Daoy (cell line): ENCODE measurements at regions not wholly inside any gene's neighbourhood (a gene's known extent, or its start where the extent isn't known, plus 50 kb on each side); places are given as distances from the start of the nearest gene placed in this dataset.
"Not testable (repeated sequence)": the region's sequence is repeated elsewhere in the genome, so short reads cannot be mapped to it uniquely, and the experiment has no call there.

Source experiments
- DNase-seq: peaks from one replicate; pipeline ENCODE4 v3.0.0-alpha.2; 2015; ENCODE audit warnings: low read depth

DNA sequence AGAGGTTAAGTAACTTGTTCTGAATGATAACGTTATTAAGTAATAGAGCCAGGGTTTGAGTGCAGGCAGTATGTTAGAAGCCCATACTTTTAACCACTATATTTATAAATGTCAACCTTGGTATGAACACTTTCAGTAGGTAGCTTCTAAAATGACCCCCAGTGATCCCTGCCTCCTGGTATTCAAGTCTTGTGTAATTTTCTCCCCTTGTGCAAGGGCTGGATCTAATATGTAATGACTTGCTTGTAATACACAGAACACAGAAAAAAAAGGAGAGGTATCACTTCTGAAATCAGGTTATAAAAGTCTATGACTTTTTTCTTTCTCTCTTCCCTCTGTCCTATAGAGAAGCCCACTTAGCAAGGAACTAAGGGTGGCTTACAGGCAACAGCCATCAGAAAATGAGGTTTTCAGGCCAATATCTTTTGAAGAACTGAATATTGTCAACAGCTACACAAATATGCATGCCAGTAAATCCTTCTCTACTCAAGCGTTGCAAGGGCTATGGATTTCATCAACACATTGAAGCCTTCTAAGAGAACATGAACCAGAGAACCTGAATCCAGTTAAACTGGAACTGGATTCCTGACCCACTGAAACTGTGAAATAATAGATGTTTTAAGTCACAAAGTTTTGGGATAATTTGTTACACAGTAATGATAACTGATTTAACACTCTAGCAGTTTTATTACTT lies 712.3 kb downstream of the METTL15 start:
- DNase-seq: no peak

DNA sequence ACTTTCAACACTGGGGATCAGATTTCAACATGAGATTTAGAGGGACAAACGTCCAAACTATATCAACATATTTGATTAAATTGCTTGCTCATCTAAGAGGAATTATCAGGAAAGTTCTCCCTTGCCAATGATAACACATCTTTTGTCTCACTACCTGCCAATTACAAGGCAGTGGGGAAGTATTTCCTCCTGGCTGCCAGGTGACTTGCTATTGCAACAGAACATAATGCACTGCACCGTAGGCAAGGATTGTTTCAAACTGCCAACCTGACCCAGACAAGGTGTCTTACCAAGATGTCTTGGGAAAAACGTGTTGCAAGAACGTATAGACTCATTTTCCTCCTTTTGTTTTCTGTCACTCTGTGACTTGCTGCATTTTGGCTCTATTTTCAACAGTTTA lies 711.6 kb downstream of the METTL15 start:
- no peak for DNase-seq

DNA sequence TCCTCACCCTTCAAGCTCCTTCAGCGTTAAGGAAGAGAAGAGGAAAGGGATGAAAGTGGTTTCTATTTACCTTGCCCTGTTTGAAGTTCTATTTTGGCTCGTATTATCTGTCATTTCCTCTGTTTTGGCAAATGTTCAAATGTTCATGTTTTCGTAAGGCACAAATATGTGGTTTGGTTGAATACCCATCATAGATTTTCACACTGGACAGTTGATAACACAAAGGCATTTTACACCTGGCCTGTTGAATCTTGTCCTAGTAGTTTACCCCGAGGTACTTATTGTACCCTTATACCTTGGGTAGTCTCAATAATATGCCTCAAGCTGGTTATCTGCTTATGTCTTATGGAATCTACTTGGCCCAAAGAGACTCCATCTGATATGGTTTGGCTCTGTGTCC lies 706.9 kb downstream of the METTL15 start:
- DNase-seq: no peak

DNA sequence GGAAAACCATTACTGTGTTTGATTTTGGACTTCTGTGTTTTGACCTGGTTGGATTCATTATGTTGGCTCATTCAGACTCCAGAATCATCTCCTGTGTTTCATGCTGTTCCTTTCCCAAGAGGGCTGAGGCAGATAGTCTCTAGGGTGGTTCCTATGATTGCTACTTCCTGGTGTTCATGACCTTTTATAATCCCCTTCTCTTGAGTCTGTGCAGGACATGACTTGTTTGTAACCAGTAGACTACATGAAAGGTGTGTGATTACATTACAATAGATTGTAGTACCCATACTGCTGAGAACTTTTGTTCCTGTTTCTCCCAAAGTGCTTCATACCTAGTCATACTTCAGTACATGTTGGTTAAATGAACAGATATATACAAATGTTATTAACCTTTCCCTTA lies 700.6 kb downstream of the METTL15 start:
- no peak for DNase-seq

DNA sequence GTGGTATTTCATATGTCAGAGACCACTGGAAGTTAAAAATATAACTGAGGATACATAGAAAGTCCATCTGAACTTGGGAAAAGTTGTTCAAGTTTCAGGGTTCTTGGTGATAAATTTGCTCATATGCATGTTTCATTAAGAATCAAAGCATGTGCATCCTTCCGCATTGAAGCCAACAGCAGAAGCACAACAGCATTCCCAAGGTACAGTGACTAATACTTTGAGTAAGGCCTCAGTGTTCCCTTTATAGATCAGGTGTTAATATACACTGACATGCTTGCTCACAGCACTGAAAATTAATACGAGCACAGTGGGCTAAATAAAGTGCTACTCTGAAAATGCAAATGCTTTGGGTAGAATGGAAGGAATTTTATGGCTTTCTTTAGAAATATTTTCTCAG lies 691.1 kb downstream of the METTL15 start:
- no peak for DNase-seq

DNA sequence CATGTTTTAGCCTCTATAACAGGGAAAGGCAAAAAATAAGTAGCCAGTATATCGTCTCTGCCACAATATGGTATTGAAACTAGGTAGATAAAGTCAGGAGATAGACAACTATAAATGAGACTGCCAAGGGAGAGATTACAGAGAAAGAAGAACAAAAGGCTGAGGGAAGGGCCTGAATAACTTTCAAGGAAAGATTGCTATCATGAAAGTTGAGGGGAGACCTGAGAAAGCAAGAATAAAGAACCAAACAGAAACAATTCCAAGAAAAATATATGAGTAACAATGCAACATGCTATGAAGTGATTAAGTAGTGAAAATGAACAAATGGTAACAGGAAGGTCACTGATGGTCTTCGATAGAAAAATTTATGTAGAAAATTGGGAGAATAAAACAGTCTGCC lies 690.1 kb downstream of the METTL15 start:
- DNase-seq: no peak

DNA sequence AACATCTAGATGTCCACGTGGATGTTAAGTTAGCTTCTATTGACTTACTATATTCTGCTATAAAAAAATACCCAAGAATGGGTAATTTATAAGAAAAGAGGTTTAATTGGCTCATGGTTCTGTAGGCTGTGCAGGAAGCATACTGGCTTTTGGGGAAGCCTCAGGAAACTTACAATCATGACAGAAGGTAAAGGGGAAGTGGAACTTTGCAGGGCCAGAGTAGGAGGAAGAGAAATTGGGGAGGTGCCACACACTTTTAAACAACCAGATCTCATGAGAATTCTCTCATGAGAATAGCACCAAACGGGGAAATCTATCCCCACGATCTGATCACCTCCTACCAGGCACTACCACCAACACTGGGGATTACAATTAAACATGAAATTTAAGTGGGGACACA lies 689.3 kb downstream of the METTL15 start:
- DNase-seq: no peak

DNA sequence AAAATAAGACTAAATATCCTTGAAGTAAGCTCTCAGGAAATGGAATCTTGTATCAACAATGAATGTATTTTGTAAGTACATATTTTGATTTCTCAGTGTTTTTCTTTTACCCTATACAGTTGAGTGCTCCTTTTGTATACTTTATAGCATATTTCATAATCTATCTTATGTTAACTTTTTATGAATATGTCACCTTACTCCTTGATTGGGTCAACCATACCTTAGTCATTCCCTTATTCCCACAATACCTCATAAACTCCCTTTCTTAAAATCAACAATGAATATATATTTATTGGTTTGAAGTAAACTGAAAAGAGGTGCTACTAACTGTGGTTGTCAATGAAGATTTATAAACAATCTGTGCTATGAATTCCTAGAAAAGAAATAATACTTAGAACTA lies 686.2 kb downstream of the METTL15 start:
- no peak for DNase-seq

DNA sequence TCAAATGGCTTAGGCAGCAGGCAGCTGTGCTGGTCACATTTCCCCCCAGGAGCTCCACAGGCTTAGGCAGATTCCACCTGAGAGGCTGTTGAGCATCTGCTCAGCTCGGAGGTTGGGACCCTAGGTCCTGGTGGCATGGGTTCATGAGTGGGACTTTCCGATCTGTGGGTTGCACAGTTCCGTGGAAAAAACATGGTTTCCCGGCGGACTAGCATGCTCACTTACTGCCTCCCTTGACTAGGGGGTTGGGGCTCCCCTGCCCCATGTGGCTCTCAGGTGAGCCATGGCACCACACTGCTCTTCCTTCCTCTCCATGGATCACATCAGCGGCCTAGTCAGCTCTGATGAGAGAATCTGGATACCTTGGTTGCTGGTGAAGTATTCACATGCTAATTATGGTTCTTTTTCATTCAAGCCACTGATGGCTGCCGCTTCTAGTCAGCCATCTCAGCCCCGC lies 685.1 kb downstream of the METTL15 start:
- DNase-seq: no peak

DNA sequence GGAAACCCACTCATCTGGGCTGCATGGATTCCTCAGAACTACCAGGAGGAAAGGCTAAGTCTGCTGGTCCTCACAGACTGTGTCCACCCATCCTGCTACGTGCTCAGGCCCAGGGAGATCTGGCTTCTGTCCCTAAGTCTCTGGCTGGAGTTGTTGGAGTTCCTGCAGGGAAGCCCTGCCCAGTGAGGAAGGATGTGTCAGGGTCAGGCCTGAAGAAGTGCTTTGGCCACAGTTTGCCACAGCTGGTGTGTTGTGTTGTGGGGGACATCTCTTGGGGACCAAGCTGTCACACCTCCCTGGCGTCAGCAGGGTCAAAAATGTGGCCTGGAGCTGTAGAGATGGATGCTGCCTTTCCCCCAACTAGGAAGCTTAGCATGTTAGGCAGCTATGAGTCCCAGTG lies 684.7 kb downstream of the METTL15 start:
- no peak for DNase-seq

DNA sequence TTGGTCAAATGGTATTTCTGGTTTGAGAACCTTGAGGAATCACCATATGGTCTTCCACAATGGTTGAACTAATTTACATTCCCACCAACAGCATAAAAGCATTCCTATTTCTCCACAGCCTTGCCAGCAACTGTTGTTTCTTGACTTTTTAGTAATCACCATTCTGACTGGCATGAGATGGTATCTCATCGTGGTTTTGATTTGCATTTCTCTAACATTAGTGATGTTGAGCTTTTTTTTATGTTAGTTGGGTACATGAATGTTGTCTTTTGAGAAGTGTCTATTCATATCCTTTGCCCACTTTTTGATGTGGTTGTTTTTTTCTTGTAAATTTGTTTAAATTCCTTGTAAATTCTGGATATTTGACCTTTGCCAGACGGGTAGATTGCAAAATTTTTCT lies 679.7 kb downstream of the METTL15 start:
- not testable (repeated sequence) for DNase-seq

DNA sequence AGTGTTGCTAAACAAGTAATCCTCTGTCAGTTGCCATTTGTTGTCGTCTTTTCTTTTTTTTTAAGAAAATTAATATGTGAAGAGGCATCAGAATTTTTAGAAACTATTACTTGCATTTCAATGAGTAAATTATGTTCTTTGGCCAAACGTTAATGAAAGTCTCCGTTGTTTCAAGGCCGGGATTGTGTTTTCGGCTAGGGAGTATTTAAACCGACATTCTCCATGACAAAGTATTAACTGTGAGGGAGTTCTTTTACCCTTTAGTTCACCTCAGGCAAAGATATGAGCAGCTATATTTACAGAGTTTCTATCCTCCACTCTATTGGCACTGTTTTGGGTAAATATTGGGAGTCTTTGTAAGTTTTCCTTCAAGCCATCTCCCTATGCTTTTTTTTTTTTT lies 668.9 kb downstream of the METTL15 start:
- DNase-seq: no peak

DNA sequence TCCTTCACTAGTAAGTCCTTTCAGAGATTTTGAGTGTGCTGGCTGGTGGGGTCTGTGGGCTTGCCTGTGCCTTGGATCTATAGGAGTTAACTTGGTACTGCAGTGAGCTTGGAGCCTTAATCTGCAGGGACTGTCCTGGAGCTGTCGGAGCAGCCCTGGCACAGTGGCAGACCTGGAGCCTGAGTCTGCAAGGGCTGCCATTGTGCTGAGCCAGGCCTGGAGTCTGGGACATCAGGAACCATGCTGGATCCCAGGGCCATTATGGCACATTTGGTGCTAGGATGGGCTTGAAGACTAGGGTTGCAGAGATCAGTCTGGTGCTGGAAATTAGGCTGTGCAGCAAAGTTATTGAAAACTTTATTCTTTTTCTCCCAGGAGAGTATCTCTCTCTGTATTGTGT lies 665.4 kb downstream of the METTL15 start:
- DNase-seq: no peak

DNA sequence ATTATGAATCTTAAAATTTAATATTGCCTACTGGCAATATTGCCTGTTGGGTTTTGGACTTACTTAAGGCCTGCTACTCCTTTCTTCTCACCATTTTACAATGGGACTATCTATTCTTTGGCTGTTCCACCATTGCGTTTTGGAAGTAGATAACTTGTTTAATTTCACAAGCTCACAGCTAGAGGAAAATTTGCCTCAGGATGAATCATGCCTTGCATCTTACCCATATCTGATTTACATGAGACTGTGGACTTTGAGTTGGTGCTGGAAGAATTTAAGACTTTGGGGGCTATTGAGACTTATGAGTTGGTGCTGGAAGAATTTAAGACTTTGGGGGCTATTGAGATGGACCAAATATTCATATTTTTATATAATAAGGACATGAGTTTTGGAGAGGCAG lies 662.6 kb downstream of the METTL15 start:
- no peak for DNase-seq

DNA sequence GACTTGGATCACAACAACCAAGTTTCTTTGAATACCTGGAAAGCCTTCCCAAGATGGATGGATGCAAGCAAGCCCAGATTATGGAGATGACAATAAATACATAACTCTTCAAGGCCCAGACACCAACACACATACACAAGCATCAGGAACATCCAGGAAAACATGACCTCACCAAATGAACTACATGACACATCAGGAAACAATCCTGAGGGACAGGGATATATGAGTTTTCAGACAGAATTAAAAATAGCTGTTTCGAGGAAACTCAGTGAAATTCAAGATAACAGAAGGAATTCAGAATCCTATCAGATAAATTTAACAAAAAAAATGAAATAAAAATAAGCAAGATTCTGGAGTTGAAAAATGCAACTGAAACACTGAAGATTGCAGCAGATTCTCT lies 659.4 kb downstream of the METTL15 start:
- peak; percentile 43 for DNase-seq

DNA sequence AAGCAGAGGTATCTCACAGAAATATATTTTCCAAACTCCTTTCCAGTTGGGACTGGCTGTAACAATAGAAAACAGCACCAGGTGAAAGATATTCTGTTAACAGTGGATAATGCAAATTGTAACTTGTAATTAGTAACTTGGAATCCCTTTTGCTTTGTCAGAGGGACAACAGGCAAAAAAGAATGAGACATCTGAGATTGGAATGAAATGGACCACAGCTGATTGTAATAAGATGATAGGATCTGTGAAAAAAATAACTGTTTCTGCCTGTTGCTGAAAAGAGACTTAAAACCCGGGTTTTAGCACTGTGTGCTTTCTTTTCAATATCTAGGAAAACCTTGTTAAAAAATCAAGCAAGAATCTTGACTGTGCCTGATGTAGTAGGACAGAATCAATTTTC lies 655.7 kb downstream of the METTL15 start:
- no peak for DNase-seq

DNA sequence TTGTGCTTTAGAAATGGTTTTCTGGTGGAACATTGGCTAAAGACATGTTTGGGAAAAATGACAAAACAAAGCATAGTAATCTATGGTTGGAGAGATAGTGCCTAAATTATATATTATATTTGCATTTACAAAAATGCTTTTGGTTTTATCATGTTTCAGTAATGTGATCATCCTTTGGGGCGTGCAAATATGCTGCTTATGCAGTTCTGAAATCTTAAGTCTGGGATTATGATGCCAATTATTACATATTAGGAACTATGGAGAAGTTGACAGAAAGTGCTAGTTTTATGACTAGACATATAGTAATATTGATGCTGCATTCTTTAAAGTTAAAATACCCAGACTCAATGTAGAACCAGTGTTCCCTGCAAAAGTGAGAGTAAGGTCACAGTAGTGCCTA lies 655.0 kb downstream of the METTL15 start:
- no peak for DNase-seq

DNA sequence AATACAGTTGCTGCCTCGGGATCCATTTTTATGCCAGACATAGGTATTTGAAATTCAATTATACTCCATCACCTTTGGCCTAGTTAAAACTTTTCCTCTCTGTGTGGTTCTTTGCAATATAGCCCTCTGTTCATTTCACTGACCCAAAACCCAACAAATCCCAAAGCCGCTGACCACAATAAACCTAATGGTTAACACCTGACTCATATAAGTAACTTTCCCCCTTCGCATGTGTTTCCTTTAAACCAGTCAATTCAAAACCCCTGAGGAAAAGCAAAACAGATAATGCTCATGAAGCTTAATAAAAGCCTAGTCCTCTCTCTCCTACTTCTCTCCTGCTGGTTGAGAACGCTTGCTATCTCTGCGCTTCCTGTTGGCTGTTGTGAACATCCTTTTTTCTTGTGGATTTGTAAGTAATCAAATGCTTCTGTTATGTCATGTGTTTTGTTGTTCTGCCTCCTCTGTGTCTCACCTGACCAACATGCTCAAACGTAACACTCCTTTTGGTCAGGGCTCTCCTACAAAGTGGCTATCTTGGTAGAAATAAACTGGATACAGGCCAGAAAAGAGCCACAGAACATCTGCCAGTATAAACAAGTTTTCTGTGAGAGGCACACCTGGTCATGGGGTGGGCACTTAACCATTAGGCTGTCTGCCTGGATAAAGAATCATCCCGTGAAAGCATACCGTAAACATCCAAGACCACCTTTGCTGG lies 652.6 kb downstream of the METTL15 start:
- peak; percentile 79 for DNase-seq

DNA sequence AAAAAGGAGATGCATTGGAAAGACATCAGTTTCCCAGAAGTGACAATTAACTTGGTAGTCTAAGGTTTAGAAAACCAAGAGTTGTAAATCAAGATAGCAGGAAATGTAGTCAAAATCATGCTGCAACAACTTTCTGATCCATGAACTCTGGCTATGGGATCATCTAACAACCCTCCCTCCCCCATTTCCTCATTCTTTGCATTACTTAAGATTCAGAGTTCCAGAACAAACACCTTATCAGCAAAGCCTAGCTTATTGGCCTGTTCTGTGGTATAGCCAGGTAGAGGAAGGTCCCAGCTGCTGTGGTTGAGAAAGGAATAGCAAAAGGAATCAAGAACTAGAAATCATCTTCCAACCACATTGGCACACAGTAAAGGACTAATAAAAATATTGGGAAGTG lies 651.1 kb downstream of the METTL15 start:
- peak; percentile 62 for DNase-seq

DNA sequence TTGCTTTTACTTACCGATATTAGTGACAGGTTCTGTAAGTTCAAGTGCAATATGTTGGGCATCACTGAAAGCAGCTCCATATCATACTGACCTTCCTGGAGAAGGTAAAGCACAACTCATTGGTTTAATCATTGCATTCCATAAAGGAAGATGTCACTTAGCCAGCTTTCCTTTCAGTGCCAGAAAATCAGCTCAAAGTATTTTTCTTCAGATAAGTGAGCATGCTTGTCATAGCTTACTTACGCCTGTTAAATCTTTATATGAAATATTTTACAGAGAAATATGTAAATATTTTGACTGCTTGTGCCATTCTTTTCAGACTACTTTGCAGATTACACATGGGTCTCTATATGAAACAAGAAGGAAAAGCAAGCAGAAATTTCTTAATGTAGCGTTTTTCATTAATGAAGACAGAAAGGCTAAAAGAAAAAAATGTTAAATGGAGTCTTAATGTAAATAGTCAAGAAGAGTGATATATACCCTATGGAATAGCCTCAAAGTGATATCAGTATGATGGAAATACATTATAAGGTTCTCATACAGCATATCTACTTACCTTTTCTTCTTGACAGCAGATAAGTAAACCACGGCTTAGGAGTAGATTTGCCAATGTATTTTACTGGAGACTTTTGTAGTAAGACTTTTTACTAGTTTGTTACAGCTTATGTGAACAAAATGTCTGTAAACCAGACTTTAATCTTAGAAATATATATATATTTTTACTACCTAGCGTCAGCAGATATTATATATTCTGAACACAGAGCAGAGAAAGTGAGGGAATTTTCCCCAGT lies 649.7 kb downstream of the METTL15 start:
- DNase-seq: peak; percentile 80

DNA sequence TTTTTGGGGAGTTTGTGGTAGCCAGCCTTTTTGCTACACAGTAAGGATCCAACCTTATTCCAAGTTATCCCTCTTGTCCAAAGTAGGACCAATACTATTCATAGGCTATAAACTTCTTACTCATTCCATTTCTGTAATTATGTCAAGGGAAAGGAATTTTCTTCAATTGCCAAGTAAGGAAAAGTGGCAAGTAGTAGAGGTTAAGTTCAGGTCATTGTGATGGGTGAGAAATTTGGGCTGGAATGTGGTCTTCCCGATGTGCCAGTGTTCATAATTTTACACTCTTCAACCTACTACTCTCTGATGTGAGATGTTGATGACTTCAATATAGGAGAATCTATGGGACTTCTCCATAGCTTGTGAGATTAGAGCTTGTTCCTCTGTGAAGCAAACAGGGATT lies 648.8 kb downstream of the METTL15 start:
- DNase-seq: peak; percentile 83

DNA sequence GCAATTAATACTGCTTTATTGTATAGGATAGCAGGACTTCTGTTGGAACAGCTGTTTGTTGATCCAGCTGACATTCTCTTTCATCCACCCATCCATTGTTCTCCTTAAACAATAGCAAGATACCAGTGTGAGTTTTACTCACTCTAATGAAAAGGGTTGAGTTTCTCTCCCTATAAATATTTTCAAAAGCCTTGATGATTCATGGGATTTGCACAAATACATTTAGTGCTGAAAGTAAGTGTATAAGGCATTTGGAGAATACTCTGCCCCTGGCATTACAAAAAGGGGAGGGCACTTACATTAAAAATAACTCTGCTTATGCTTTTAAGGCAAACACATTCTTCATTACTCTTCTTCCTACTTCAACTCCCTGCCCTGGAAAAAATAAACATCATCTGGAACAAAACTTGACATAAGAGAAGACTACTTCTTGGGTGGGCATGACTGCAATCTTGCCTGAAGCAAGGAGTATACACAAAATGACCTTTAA lies 634.9 kb downstream of the METTL15 start:
- DNase-seq: no peak
